ENCODE measurements at regions not wholly inside any gene's neighbourhood (a gene's known extent, or its start where the extent isn't known, plus 50 kb on each side); places are given as distances from the start of the nearest gene placed in this dataset.

DNA sequence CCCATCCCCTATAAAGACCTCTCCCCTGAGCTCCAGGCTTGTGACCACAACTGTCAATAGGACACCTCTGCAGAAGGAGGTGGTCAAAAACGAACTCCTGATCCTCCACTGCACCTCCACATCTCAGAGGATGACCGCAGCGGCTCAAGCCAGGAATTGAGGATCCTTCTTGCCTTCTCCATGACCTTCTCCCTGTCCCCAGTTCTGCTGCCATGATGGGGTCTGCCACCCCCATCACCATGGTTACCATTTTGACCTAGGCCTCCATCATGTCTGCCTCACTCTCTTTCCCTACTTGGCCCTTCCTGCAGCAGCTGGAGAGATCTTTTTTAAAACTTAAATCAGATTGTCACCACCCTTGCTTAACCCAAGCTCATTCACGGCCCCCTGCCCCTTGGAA is 81.3 kb upstream of the LINGO1 start:
- no peak for TF ChIP-seq CTCF (IDR thresholded peaks at IDR 0.05)
- TF ChIP-seq EP300 (IDR thresholded peaks at IDR 0.05) = no peak
- no peak for TF ChIP-seq POLR2A (IDR thresholded peaks at IDR 0.05)

Measured in ovary (tissue), 3 donors.